ENCODE measurements at regions not wholly inside any gene's neighbourhood (a gene's known extent, or its start where the extent isn't known, plus 50 kb on each side); places are given as distances from the start of the nearest gene placed in this dataset.
"Not testable (repeated sequence)": the region's sequence is repeated elsewhere in the genome, so short reads cannot be mapped to it uniquely, and the experiment has no call there.

GRCh38 chr1:219863816-219864215 is 64.5 kb downstream of the SLC30A10 start:
- intact Hi-C loops (cut with DNase I; ENCODE audit: low total_unique reads); H3K27me3 ChIP-seq; H3K36me3 ChIP-seq (ENCODE audit: low read depth, missing control alignments); H3K4me1 ChIP-seq; DNase-seq; H3K9me3 ChIP-seq; H3K27ac ChIP-seq; H3K4me3 ChIP-seq: not testable (repeated sequence)
- 78 to 84% methylated on average over 15 of the region's 16 CpGs for whole genome bisulfite sequencing, 2 donors

DNA sequence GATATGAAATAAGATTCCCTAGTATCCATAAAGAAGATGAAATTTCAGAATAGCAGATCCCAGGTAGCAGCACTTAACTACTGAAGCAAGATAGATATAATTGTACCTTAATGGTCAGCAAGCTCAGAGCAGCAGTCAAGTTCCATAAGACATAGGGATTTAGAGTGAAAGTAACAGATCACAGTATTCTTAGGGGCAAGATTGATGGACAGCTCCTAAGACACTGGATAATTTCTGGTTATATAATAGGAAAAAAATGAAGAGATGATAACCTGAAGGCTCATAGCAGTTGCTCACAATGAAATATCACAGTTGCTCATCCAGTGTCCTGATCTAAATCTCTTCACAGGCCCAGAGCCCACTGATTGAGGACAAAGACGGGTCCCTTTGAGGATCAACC is 66.0 kb downstream of the SLC30A10 start:
- Histone ChIP-seq H3K36me3 (ENCODE audit: low read depth, missing control alignments) (no peaks in the 10 kb centered on the region), H3K9me3 (no peaks in the 10 kb centered on the region), H3K4me1 (no peaks in the 10 kb centered on the region), H3K27ac (no peak overlapping the region), H3K4me3 (no peak overlapping the region), H3K27me3 (no peaks in the 10 kb centered on the region)
- TF ChIP-seq, protein P1, sequence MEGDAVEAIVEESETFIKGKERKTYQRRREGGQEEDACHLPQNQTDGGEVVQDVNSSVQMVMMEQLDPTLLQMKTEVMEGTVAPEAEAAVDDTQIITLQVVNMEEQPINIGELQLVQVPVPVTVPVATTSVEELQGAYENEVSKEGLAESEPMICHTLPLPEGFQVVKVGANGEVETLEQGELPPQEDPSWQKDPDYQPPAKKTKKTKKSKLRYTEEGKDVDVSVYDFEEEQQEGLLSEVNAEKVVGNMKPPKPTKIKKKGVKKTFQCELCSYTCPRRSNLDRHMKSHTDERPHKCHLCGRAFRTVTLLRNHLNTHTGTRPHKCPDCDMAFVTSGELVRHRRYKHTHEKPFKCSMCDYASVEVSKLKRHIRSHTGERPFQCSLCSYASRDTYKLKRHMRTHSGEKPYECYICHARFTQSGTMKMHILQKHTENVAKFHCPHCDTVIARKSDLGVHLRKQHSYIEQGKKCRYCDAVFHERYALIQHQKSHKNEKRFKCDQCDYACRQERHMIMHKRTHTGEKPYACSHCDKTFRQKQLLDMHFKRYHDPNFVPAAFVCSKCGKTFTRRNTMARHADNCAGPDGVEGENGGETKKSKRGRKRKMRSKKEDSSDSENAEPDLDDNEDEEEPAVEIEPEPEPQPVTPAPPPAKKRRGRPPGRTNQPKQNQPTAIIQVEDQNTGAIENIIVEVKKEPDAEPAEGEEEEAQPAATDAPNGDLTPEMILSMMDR (IDR thresholded peaks at IDR 0.05): no peak
- TF ChIP-seq POLR2A (IDR thresholded peaks at IDR 0.05): no peak
- WGBS, 2 donors: 43% methylated on average over 1 of the region's 1 CpG
- DNase-seq: no peak
- intact Hi-C loops (cut with DNase I; ENCODE audit: low total_unique reads): no loop called here

- no peak for DNase-seq
- WGBS, 2 donors: 39 to 43% methylated on average over 3 of the region's 3 CpGs
- Histone ChIP-seq H3K36me3 (ENCODE audit: low read depth, missing control alignments) (no peaks in the 10 kb centered on the region), H3K27ac (no peak overlapping the region), H3K9me3 (no peaks in the 10 kb centered on the region), H3K27me3 (no peaks in the 10 kb centered on the region), H3K4me1 (no peaks in the 10 kb centered on the region), H3K4me3 (no peak overlapping the region)
- intact Hi-C loops (cut with DNase I; ENCODE audit: low total_unique reads): no loop called here
- no peak for TF ChIP-seq POLR2A (IDR thresholded peaks at IDR 0.05)
- TF ChIP-seq, protein P1 (IDR thresholded peaks at IDR 0.05): no peak
Observed at GRCh38 chr1:219858980-219859379, 69.4 kb downstream of the SLC30A10 start.

- H3K4me1 ChIP-seq: no peaks in the 10 kb centered on the region
- WGBS, 2 donors: 74 to 81% methylated on average over 4 of the region's 4 CpGs
- H3K36me3 ChIP-seq (ENCODE audit: low read depth, missing control alignments): no peaks in the 10 kb centered on the region
- H3K27ac ChIP-seq: no peak overlapping the region
- no peak overlapping the region for H3K4me3 ChIP-seq
- no peak for TF ChIP-seq POLR2A (IDR thresholded peaks at IDR 0.05)
- TF ChIP-seq, protein P1 (IDR thresholded peaks at IDR 0.05): no peak
- intact Hi-C loops (cut with DNase I; ENCODE audit: low total_unique reads): no loop called here
- no peak for DNase-seq
- H3K27me3 ChIP-seq: no peaks in the 10 kb centered on the region
- H3K9me3 ChIP-seq: no peaks in the 10 kb centered on the region
Observed at GRCh38 chr1:219847215-219847855, 81.0 kb downstream of the SLC30A10 start.

- H3K36me3 ChIP-seq (ENCODE audit: low read depth, missing control alignments); H3K4me1 ChIP-seq; H3K27ac ChIP-seq; H3K27me3 ChIP-seq; H3K9me3 ChIP-seq; intact Hi-C loops (cut with DNase I; ENCODE audit: low total_unique reads); DNase-seq; H3K4me3 ChIP-seq: not testable (repeated sequence)
- WGBS, 2 donors: 62 to 65% methylated on average over 12 to 15 of the region's 15 CpGs
Observed at GRCh38 chr1:219839595-219839994, 88.8 kb downstream of the SLC30A10 start.

DNA sequence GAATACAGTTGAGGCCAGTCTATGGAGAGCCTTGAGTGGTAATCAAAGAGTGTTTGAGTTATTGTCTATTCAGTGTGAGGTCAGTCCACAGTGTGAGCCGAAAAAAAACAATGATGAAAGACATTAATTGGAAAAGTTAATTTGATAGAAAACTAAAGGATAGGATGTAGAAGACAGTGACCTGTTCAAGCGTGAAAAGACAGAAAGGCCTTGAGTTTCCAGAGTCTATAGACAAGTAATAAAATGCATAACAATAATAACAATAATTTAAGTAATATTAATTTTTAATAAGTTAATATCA is 90.4 kb downstream of the SLC30A10 start:
- no peaks in the 10 kb centered on the region for H3K4me1 ChIP-seq
- H3K36me3 ChIP-seq (ENCODE audit: low read depth, missing control alignments): no peaks in the 10 kb centered on the region
- no peaks in the 10 kb centered on the region for H3K9me3 ChIP-seq
- H3K27me3 ChIP-seq: no peaks in the 10 kb centered on the region
- H3K4me3 ChIP-seq: no peak overlapping the region
- DNase-seq: no peak
- intact Hi-C loops (cut with DNase I; ENCODE audit: low total_unique reads): no loop called here
- WGBS, 2 donors: 61 to 68% methylated on average over 2 of the region's 2 CpGs
- TF ChIP-seq POLR2A (IDR thresholded peaks at IDR 0.05): no peak
- no peak overlapping the region for H3K27ac ChIP-seq
